ENCODE measurements at regions not wholly inside any gene's neighbourhood (a gene's known extent, or its start where the extent isn't known, plus 50 kb on each side); places are given as distances from the start of the nearest gene placed in this dataset.

DNA sequence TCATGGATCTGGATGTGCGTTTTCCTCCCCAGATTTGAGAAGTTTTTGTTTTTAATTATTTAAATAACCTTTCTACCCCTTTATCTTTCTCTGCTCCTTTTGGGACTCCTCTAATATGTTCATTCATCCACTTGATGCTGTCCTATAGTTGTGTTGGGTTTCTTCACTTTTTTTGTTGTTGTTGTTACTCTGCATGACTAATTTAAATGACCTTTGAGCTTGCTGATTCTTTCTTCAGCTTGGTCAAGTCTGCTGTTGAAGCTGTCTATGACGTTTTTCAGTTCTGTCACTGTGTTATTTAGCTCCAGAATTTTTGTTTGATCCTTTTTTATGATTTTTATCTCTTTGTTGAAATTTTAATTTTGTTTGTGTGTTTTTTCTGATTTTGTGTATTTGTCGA, 463.6 kb upstream of the ALCAM start:
- H3K9me3 ChIP-seq: no peaks in the 10 kb centered on the region
- TF ChIP-seq, protein P1, sequence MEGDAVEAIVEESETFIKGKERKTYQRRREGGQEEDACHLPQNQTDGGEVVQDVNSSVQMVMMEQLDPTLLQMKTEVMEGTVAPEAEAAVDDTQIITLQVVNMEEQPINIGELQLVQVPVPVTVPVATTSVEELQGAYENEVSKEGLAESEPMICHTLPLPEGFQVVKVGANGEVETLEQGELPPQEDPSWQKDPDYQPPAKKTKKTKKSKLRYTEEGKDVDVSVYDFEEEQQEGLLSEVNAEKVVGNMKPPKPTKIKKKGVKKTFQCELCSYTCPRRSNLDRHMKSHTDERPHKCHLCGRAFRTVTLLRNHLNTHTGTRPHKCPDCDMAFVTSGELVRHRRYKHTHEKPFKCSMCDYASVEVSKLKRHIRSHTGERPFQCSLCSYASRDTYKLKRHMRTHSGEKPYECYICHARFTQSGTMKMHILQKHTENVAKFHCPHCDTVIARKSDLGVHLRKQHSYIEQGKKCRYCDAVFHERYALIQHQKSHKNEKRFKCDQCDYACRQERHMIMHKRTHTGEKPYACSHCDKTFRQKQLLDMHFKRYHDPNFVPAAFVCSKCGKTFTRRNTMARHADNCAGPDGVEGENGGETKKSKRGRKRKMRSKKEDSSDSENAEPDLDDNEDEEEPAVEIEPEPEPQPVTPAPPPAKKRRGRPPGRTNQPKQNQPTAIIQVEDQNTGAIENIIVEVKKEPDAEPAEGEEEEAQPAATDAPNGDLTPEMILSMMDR (IDR thresholded peaks at IDR 0.05): no peak
- DNase-seq: no peak

DNA sequence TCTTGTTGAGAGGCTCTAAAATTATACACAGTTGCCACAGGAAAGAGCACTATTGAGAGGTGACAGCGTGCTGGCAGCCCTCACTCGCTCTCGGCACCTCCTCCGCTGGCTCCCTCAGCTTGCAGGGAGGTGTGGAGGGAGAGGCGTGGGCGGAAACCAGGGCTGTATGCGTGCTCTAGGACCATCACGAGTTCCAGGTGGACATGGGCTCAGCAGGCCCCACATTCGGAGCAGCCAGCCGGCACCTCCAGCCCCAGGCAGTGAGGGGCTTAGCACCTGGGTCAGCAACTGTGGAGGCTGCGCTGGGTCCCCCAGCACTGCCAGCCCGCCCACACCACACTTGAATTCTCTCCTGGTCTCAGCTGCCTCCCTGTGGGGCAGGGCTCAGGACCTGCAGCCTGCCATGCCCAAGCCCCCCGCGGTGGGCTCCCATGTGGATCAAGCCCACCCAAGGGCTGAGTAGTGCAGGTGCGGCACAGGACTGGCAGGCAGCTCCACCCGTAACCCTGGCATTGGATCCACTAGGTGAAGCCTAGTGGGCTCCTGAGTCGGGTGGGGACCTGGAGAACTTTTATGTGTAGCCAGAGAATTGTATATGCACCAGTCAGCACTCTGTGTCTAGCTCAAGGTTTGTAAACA, 460.6 kb upstream of the ALCAM start:
- no peaks in the 10 kb centered on the region for H3K4me1 ChIP-seq

More for the DNA sequence above, 463.6 kb upstream of the ALCAM start:
- H3K36me3 ChIP-seq: no peaks in the 10 kb centered on the region
- intact Hi-C loops (cut with DNase I; ENCODE audit: low total_unique reads): no loop called here
- no peaks in the 10 kb centered on the region for H3K4me1 ChIP-seq
- no peaks in the 10 kb centered on the region for H3K27me3 ChIP-seq
- H3K27ac ChIP-seq: no peak overlapping the region
- H3K4me3 ChIP-seq: no peak overlapping the region

DNA sequence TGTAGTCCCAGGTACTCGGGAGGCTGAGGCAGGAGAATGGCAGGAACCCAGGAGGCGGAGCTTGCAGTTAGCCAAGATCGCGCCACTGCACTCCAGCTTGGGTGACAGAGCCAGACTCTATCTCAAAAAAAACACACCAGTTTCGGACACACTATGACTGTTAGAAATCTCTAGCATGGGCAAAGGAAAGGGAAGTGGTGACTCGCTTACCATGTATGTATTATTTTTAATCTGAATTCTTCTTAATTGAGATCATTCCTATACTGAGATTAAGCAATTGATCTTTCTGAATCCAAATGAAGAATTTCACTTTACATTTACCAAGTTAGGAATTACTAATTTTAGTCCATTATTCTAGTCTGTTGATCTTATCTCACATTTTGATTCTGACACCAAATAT, 459.2 kb upstream of the ALCAM start:
- DNase-seq: no peak
- no peak overlapping the region for H3K27ac ChIP-seq
- TF ChIP-seq, protein P1 (IDR thresholded peaks at IDR 0.05): no peak
- no peak for TF ChIP-seq POLR2A (IDR thresholded peaks at IDR 0.05)
- H3K4me3 ChIP-seq: no peak overlapping the region
- no peaks in the 10 kb centered on the region for H3K4me1 ChIP-seq
- H3K9me3 ChIP-seq: no peaks in the 10 kb centered on the region
- H3K27me3 ChIP-seq: no peaks in the 10 kb centered on the region
- H3K36me3 ChIP-seq: no peaks in the 10 kb centered on the region
- intact Hi-C loops (cut with DNase I; ENCODE audit: low total_unique reads): no loop called here

More for the DNA sequence above, 460.6 kb upstream of the ALCAM start:
- Histone ChIP-seq H3K9me3 (no peaks in the 10 kb centered on the region), H3K36me3 (no peaks in the 10 kb centered on the region), H3K4me3 (no peak overlapping the region), H3K27ac (no peak overlapping the region), H3K27me3 (no peaks in the 10 kb centered on the region)
- TF ChIP-seq, protein P1 (IDR thresholded peaks at IDR 0.05): no peak
- no peak for TF ChIP-seq POLR2A (IDR thresholded peaks at IDR 0.05)
- DNase-seq: no peak
- intact Hi-C loops (cut with DNase I; ENCODE audit: low total_unique reads): no loop called here

DNA sequence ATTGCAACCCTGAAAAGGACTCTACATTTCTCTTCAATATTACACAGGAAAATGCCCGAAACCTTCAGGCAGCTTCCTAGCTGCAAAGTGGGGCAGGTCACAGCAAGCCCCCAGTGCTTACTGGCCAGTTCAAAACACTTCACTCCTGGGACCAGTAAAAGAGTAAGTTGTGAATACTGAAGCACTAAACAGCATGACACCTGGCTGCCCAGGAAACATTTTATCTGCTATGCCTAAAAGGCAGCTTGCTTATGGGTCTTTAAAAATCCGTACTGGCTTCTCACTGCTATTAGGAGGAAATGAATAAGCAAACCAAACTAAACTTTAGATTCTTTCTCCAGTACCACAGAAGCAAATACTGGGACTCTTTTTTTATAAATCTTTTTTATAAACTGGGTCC, 457.9 kb upstream of the ALCAM start:
- no peak overlapping the region for H3K27ac ChIP-seq
- intact Hi-C loops (cut with DNase I; ENCODE audit: low total_unique reads): no loop called here

DNA sequence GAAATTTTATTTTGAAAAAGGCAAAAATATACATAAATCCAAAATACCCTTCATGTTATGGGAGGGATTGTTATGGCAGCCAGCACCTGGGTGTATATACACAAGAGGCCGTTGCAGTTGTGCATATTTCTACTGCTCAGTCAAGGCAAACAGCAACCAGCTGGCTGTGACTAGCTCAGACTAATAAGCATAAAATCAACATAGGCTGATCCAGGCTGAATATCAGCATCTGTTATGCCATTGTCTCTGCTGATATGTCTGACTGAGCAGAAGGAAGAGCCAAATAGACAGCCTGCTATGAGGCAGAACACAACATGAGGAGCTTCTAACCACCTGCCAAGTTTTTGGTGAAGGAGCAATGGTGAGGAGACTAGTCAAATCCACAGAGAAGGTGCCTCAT, 457.5 kb upstream of the ALCAM start:
- Histone ChIP-seq H3K4me3 (no peak overlapping the region), H3K27ac (no peak overlapping the region), H3K27me3 (no peaks in the 10 kb centered on the region), H3K4me1 (no peaks in the 10 kb centered on the region), H3K9me3 (no peaks in the 10 kb centered on the region), H3K36me3 (no peaks in the 10 kb centered on the region)
- intact Hi-C loops (cut with DNase I; ENCODE audit: low total_unique reads): no loop called here
- no peak for DNase-seq
- TF ChIP-seq, protein P1 (IDR thresholded peaks at IDR 0.05): no peak
- TF ChIP-seq POLR2A (IDR thresholded peaks at IDR 0.05): no peak

More for the DNA sequence above, 457.9 kb upstream of the ALCAM start:
- TF ChIP-seq, protein P1 (IDR thresholded peaks at IDR 0.05): no peak
- TF ChIP-seq POLR2A (IDR thresholded peaks at IDR 0.05): no peak
- no peak for DNase-seq
- Histone ChIP-seq H3K36me3 (no peaks in the 10 kb centered on the region), H3K27me3 (no peaks in the 10 kb centered on the region), H3K9me3 (no peaks in the 10 kb centered on the region), H3K4me3 (no peak overlapping the region), H3K4me1 (no peaks in the 10 kb centered on the region)
